ENCODE measurements at regions not wholly inside any gene's neighbourhood (a gene's known extent, or its start where the extent isn't known, plus 50 kb on each side); places are given as distances from the start of the nearest gene placed in this dataset.

DNA sequence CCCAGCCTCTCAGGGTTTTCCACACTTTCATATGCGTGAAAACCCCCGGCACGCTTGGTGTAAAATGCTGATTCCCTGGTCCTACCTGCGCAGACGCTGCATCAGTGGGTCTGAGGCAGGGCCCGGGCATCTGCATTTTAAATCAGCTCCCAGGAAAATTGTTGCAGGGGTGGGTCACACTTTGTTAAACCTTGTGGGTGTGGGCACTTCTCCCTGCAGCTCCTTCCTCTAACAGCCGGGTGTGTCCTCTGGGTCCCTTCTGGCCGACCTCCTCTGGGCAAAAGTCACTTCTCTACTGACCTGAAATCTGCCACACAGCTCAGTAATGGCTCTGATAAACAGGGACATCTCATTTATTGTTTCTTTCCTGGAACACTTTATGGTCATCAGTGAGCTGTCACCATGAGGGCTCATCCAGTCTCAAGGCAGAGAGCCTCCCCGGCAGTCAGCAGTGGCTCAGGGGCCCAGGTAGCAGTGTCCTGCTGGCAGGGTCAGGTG is 52.8 kb upstream of the TMPRSS2 start:
- no peak for DNase-seq

DNA sequence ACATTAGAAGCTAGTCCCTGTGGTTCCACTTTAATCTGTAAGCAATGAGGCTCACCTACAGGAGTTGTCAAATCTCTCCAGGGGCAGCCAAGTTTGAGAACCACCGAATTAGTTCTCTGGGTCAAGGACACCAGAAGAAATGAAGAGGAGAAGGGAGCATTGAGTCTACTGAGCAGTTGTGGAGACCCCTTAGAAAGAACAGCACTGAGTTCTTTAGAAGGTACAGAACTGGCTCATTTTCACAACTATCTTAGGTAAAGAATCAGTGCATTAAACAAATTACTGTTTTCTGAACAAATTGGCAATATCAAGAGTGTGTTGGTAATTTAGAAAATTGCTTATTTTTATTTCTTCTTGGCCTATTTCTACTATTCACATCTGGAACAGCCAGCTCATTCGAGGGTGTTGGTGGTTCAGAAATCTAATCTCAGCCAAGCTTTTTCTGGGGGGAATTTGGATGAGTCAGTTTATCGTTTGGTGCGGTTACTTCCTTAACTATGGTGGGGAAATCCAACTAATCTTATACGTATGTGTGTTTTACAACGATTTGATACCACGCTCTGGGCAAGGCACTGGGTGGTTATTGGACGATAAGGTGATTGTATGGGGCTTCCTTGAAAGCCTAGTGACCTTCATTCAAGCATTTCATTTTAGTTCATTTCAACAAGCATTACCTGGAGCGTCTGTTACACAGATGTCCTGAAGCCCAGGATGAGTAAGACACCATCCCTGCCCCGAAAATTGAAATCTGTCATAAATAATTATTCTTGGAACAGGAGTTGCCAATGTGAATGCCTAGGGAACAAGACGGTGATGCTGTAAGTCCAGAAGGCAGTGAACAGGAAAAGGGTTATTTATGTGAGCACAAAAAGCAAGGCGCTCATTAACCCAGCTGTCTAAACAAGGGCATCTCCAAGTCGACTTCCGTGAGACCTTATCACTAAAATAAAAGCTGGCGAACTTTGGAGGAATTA is 52.0 kb upstream of the TMPRSS2 start:
- DNase-seq, result peak; percentile 87

DNA sequence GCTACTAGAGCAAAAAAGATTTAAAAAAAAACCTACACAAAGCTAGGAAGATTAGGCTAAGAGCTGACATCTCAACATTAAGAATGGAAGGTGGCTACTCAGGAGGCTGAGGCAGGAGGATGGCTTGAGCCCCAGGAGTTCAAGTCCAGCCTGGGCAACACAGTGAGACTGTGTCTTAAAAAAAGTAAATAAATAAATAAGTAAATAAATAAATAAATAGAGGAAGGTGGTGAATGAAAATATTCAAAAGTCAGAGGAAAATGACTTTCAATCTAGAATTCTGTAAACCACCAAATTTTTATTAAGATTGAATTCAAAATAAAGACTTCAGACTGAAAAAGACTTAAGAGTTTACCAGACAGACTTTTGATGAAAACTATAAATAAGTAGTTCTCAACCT is 50.9 kb upstream of the TMPRSS2 start:
- no peak for DNase-seq

DNA sequence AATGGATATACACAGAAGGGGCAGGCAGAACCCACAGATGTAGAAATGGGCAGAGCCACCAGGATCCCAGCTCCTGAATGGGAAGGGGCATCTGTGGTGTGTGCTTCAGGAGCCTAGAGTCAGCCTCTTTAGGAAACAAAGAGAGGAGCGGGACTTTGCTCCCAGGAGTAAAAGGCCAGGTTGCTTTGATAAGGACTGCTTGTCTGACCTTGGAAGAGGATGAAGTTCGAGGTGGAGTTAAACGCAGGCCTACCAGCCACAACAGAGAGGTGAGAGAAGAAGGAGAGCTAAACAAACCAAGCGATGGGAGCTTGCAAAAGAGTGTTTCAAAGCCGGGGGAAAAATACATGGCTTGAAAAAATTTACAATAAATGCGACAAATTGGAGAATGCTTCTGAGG is 49.9 kb upstream of the TMPRSS2 start:
- no peak for DNase-seq
